Fibroblast of the aortic adventitia (primary cell): ENCODE measurements at regions not wholly inside any gene's neighbourhood (a gene's known extent, or its start where the extent isn't known, plus 50 kb on each side); places are given as distances from the start of the nearest gene placed in this dataset.

Source experiments
- DNase-seq: peaks from one replicate; pipeline ENCODE4 v3.0.0-alpha.2; 2010; ENCODE audit warnings: low read depth
- H3K4me3 ChIP-seq: 2 replicates; pipeline ENCODE4 v1.5.1; 2011; ENCODE audit warnings: low read depth, mild to moderate bottlenecking, control low read depth, low read length, moderate library complexity
- CTCF ChIP-seq: IDR thresholded peaks from 2 replicates; pipeline ENCODE4 v1.5.1; 2011; ENCODE audit warnings: mild to moderate bottlenecking, low read length, control low read depth, inconsistent platforms; ENCODE audit not compliant: insufficient read depth

GRCh38 chr14:83197271-83197670 lies 1663.6 kb upstream of the SEL1L start:
- TF ChIP-seq CTCF: no peak
- H3K4me3 ChIP-seq: no peak overlapping the region
- DNase-seq: no peak

- DNase-seq: no peak
- no peak for TF ChIP-seq CTCF
- no peak overlapping the region for H3K4me3 ChIP-seq
Observed at GRCh38 chr14:83207550-83207949, 1673.9 kb upstream of the SEL1L start.

- H3K4me3 ChIP-seq: no peak overlapping the region
- TF ChIP-seq CTCF: no peak
Observed at GRCh38 chr14:83208341-83208740, 1674.7 kb upstream of the SEL1L start.

GRCh38 chr14:83217492-83217891 lies 1683.8 kb upstream of the SEL1L start:
- TF ChIP-seq CTCF: no peak
- DNase-seq: peak; percentile 0
- no peak overlapping the region for H3K4me3 ChIP-seq

More at GRCh38 chr14:83208341-83208740, 1674.7 kb upstream of the SEL1L start:
- DNase-seq: no peak

- TF ChIP-seq CTCF: no peak
- H3K4me3 ChIP-seq: no peak overlapping the region
- DNase-seq: no peak
Observed at GRCh38 chr14:83247924-83248639, 1714.4 kb upstream of the SEL1L start.

- no peak overlapping the region for H3K4me3 ChIP-seq
- no peak for DNase-seq
- TF ChIP-seq CTCF: no peak
Observed at GRCh38 chr14:83251402-83251801, 1717.7 kb upstream of the SEL1L start.

- H3K4me3 ChIP-seq: no peak overlapping the region
- no peak for TF ChIP-seq CTCF
- DNase-seq: no peak
Observed at GRCh38 chr14:83253870-83254269, 1720.2 kb upstream of the SEL1L start.
